SU-DHL-6 (cell line): ENCODE measurements at regions not wholly inside any gene's neighbourhood (a gene's known extent, or its start where the extent isn't known, plus 50 kb on each side); places are given as distances from the start of the nearest gene placed in this dataset.

ENCODE experiments used
- EZH2phosphoT487 ChIP-seq: fragments of 200-600 bp; sonication (generic), shearing (Covaris generic); conservative IDR thresholded peaks from 2 replicates; pipeline ENCODE4 v1.6.1; 2018; ENCODE audit warnings: mild to moderate bottlenecking, antibody characterized with exemption, low read length, moderate library complexity, mixed read lengths
- TF ChIP-seq, protein P1 (sequence below): fragments of 200-600 bp; sonication (generic); IDR thresholded peaks from one replicate; pipeline ENCODE4 v1.5.1; 2017; ENCODE audit warnings: antibody characterized with exemption, mild to moderate bottlenecking, low read length, moderate library complexity; ENCODE audit not compliant: insufficient read depth, poor library complexity, severe bottlenecking

DNA sequence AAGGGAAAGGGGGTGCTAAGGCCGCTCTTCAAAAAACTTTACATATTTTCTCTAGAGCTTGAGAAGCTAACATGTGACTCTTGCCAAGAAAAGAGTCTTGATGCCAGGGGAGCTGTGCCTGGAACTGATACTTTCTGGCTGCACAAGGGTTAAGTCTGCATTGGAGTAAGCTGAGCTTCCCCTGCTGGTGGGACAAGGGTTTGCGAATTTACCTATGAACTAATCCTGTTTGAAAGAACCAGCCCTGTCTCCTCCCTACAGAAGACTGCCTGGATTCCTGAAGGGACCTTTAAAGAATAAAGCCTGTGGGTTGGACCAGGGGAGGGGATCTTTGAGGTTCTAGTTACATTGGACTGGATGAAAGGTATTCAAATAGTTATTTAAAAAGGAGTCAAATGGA is 58.3 kb upstream of the EPHA3 start:
- TF ChIP-seq, protein P1, sequence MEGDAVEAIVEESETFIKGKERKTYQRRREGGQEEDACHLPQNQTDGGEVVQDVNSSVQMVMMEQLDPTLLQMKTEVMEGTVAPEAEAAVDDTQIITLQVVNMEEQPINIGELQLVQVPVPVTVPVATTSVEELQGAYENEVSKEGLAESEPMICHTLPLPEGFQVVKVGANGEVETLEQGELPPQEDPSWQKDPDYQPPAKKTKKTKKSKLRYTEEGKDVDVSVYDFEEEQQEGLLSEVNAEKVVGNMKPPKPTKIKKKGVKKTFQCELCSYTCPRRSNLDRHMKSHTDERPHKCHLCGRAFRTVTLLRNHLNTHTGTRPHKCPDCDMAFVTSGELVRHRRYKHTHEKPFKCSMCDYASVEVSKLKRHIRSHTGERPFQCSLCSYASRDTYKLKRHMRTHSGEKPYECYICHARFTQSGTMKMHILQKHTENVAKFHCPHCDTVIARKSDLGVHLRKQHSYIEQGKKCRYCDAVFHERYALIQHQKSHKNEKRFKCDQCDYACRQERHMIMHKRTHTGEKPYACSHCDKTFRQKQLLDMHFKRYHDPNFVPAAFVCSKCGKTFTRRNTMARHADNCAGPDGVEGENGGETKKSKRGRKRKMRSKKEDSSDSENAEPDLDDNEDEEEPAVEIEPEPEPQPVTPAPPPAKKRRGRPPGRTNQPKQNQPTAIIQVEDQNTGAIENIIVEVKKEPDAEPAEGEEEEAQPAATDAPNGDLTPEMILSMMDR: no peak
- TF ChIP-seq EZH2phosphoT487: no peak
